ENCODE measurements at regions not wholly inside any gene's neighbourhood (a gene's known extent, or its start where the extent isn't known, plus 50 kb on each side); places are given as distances from the start of the nearest gene placed in this dataset.

DNA sequence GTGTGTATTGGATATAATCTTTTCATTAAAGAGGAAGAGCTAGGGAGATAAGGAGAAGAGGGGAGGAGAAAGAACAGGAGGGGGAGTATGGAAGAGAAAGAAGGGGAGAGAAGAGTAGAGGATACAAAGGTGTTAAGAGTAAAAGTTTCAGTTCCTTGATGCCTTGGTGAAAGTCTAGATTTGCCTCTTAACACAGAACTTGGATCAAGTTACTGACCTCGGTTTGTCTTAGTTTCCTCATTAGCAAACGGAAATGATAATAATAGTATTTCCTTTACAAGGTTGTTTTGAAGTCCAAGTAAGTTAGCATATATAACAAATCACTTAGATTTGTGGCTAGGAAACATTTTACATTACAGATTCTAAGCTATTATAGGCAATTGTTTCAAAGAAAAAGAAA lies 287.1 kb downstream of the PPARGC1A start:
- Histone ChIP-seq H3K4me2 (ENCODE audit: low read depth, low read length) (no peak overlapping the region), H3K27me3 (replicated peaks; ENCODE audit: insufficient read depth, low read length) (no peaks in the 10 kb centered on the region)

DNA sequence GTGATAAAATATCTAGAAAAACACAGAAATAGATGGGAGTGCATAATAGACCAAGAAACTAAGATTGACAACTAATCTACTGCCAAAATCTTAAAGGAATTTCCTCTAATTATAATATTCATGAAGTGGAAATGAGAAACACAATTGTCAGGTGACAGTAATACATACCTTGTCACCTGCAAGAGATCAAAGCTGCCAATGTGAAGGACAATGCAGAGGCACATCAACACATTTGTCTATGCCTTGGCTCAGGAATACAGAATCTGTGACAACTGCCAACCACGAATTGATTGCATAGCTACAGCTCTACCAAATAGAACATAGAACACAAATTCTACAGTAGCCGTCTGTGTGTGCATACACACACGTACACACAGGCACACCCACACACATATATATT lies 295.7 kb downstream of the PPARGC1A start:
- Histone ChIP-seq H4K20me1 (ENCODE audit: insufficient read depth, low read length) (no peaks in the 10 kb centered on the region), H3K4me3 (ENCODE audit: low read length) (no peak overlapping the region), H3K4me1 (ENCODE audit: low read length) (no peaks in the 10 kb centered on the region), H3K79me2 (ENCODE audit: low read length) (no peaks in the 10 kb centered on the region), H3K36me3 (replicated peaks; ENCODE audit: insufficient read depth, low read length) (no peaks in the 10 kb centered on the region), H2AFZ (ENCODE audit: low read length) (no peak overlapping the region), H3K27me3 (replicated peaks; ENCODE audit: insufficient read depth, low read length) (no peaks in the 10 kb centered on the region), H3K9me2 (replicated peaks; ENCODE audit: insufficient read depth, low read length) (no peaks in the 10 kb centered on the region), H3K4me2 (ENCODE audit: low read depth, low read length) (no peak overlapping the region), H3K9ac (ENCODE audit: low read length) (no peak overlapping the region), H3K9me3 (replicated peaks; ENCODE audit: insufficient read depth, low read length) (no peaks in the 10 kb centered on the region), H3K27ac (ENCODE audit: low read length) (no peak overlapping the region), H3F3A (ENCODE audit: insufficient read depth, low read length) (no peaks in the 10 kb centered on the region)
- TF ChIP-seq EZH2 (optimal IDR thresholded peaks at IDR 0.05; ENCODE audit: low read depth, low read length), result no peak
- TF ChIP-seq EZH2phosphoT487 (IDR thresholded peaks at IDR 0.05; ENCODE audit: low read length), result no peak
- TF ChIP-seq, protein P1, sequence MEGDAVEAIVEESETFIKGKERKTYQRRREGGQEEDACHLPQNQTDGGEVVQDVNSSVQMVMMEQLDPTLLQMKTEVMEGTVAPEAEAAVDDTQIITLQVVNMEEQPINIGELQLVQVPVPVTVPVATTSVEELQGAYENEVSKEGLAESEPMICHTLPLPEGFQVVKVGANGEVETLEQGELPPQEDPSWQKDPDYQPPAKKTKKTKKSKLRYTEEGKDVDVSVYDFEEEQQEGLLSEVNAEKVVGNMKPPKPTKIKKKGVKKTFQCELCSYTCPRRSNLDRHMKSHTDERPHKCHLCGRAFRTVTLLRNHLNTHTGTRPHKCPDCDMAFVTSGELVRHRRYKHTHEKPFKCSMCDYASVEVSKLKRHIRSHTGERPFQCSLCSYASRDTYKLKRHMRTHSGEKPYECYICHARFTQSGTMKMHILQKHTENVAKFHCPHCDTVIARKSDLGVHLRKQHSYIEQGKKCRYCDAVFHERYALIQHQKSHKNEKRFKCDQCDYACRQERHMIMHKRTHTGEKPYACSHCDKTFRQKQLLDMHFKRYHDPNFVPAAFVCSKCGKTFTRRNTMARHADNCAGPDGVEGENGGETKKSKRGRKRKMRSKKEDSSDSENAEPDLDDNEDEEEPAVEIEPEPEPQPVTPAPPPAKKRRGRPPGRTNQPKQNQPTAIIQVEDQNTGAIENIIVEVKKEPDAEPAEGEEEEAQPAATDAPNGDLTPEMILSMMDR (IDR thresholded peaks at IDR 0.05; ENCODE audit: low read length), result no peak
- no peak for DNase-seq

More for the DNA sequence above, 287.1 kb downstream of the PPARGC1A start:
- DNase-seq, result no peak
- Histone ChIP-seq H3K27ac (ENCODE audit: low read length) (no peak overlapping the region), H3K36me3 (replicated peaks; ENCODE audit: insufficient read depth, low read length) (no peaks in the 10 kb centered on the region), H3K4me3 (ENCODE audit: low read length) (no peak overlapping the region), H3K4me1 (ENCODE audit: low read length) (no peaks in the 10 kb centered on the region), H3K79me2 (ENCODE audit: low read length) (no peaks in the 10 kb centered on the region), H2AFZ (ENCODE audit: low read length) (no peak overlapping the region), H4K20me1 (ENCODE audit: insufficient read depth, low read length) (no peaks in the 10 kb centered on the region), H3K9me3 (replicated peaks; ENCODE audit: insufficient read depth, low read length) (no peaks in the 10 kb centered on the region), H3F3A (ENCODE audit: insufficient read depth, low read length) (no peaks in the 10 kb centered on the region), H3K9ac (ENCODE audit: low read length) (no peak overlapping the region), H3K9me2 (replicated peaks; ENCODE audit: insufficient read depth, low read length) (no peaks in the 10 kb centered on the region)
- TF ChIP-seq, protein P1 (IDR thresholded peaks at IDR 0.05; ENCODE audit: low read length), result no peak
- TF ChIP-seq EZH2 (optimal IDR thresholded peaks at IDR 0.05; ENCODE audit: low read depth, low read length) (no peak), EZH2phosphoT487 (IDR thresholded peaks at IDR 0.05; ENCODE audit: low read length) (no peak)

DNA sequence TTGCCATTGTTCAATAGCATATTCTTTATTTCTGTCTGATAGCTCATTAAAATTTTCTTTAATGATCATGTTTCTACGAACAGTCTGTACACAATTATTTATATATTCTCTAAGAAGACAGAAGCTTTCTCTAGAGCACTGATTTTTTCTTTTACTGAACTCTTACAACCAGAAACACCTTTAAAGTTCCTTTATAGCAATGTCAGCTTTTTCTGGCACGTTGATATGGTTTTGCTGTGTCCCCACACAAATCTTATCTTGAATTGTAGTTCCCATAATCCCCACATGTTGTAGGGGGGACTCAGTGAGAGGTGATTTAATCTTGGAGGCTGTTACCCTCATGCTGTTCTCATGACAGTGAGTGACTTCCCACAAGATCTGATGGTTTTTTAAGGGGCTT lies 299.4 kb downstream of the PPARGC1A start:
- H3K27ac ChIP-seq (ENCODE audit: low read length), result no peak overlapping the region
- DNase-seq, result no peak
- no peaks in the 10 kb centered on the region for H3K9me3 ChIP-seq (replicated peaks; ENCODE audit: insufficient read depth, low read length)
- no peak overlapping the region for H3K4me2 ChIP-seq (ENCODE audit: low read depth, low read length)
- H3K4me1 ChIP-seq (ENCODE audit: low read length), result no peaks in the 10 kb centered on the region
- no peaks in the 10 kb centered on the region for H3K79me2 ChIP-seq (ENCODE audit: low read length)
- H2AFZ ChIP-seq (ENCODE audit: low read length), result no peak overlapping the region
- no peak overlapping the region for H3K9ac ChIP-seq (ENCODE audit: low read length)
- TF ChIP-seq, protein P1 (IDR thresholded peaks at IDR 0.05; ENCODE audit: low read length), result no peak
- TF ChIP-seq EZH2 (optimal IDR thresholded peaks at IDR 0.05; ENCODE audit: low read depth, low read length), result no peak
- TF ChIP-seq EZH2phosphoT487 (IDR thresholded peaks at IDR 0.05; ENCODE audit: low read length), result no peak
- H4K20me1 ChIP-seq (ENCODE audit: insufficient read depth, low read length), result no peaks in the 10 kb centered on the region
- H3K9me2 ChIP-seq (replicated peaks; ENCODE audit: insufficient read depth, low read length), result no peaks in the 10 kb centered on the region
- H3K4me3 ChIP-seq (ENCODE audit: low read length), result no peak overlapping the region
- no peaks in the 10 kb centered on the region for H3K27me3 ChIP-seq (replicated peaks; ENCODE audit: insufficient read depth, low read length)
- no peaks in the 10 kb centered on the region for H3K36me3 ChIP-seq (replicated peaks; ENCODE audit: insufficient read depth, low read length)
- no peaks in the 10 kb centered on the region for H3F3A ChIP-seq (ENCODE audit: insufficient read depth, low read length)
